Naive thymus-derived CD8-positive, alpha-beta T cell (primary cell): ENCODE measurements at regions not wholly inside any gene's neighbourhood (a gene's known extent, or its start where the extent isn't known, plus 50 kb on each side); places are given as distances from the start of the nearest gene placed in this dataset.

Experiments
- ATAC-seq, 2 donors: fragments of 150-1000 bp; cut with Tn5 transposase in 1 of 2; sonication (Bioruptor Pico), chemical (Tn5 transposase) in 1 of 2; 1 replicate in 1 of 2; 2 replicates in 1 of 2; pipeline ENCODE4 v1.10.0; 2021; ENCODE audit warnings: mild to moderate bottlenecking in 2 of 2, moderate library complexity in 2 of 2
- POLR2A ChIA-PET: fragments of 350-600 bp; sonication (Branson Sonifier 250); formaldehyde crosslinking; loops from one replicate; lab custom pipeline; 2021; ENCODE audit warnings: antibody characterized with exemption; lab: Charles Lee
- DNase-seq, 10 donors: peaks; one replicate each; pipeline versions ENCODE4 v3.0.0 to v3.0.0-alpha.2; 2020 to 2022
- H3K27ac Mint-ChIP-seq, 10 donors: one replicate each; pipeline ENCODE4 v1.8.0; 2020 to 2022; ENCODE audit warnings: mild to moderate bottlenecking in 10 of 10, mixed read lengths in 10 of 10, moderate library complexity in 4 of 10, inconsistent platforms in 1 of 10
- H3K27me3 Mint-ChIP-seq, 5 donors: one replicate each; pipeline ENCODE4 v1.8.0; 2021 to 2022; ENCODE audit warnings: mixed read lengths in 5 of 5
- H3K36me3 Mint-ChIP-seq, 3 donors: one replicate each; pipeline ENCODE4 v1.8.0; 2020 to 2022; ENCODE audit warnings: mixed read lengths in 3 of 3, mild to moderate bottlenecking in 2 of 3, inconsistent platforms in 1 of 3
- H3K4me1 Mint-ChIP-seq, 4 donors: one replicate each; pipeline ENCODE4 v1.8.0; 2021 to 2022; ENCODE audit warnings: mixed read lengths in 4 of 4
- H3K4me3 Mint-ChIP-seq, 10 donors: one replicate each; pipeline ENCODE4 v1.8.0; 2020 to 2022; ENCODE audit warnings: mild to moderate bottlenecking in 10 of 10, mixed read lengths in 10 of 10, moderate library complexity in 6 of 10, inconsistent platforms in 1 of 10
- H3K9me3 Mint-ChIP-seq, 9 donors: one replicate each; pipeline ENCODE4 v1.8.0; 2020 to 2022; ENCODE audit warnings: mixed read lengths in 9 of 9, mild to moderate bottlenecking in 3 of 9, inconsistent platforms in 1 of 9, moderate library complexity in 1 of 9

- ATAC-seq: no peak
- no peaks in the 10 kb centered on the region for H3K4me1 Mint-ChIP-seq
- peaks cover 0 to 3% (median 0%) of the 10 kb centered on the region in 9 donors for H3K9me3 Mint-ChIP-seq
- POLR2A ChIA-PET: no interaction called here
- no peak overlapping the region for H3K4me3 Mint-ChIP-seq
- no peak overlapping the region for H3K27ac Mint-ChIP-seq
- DNase-seq: no peak
- H3K36me3 Mint-ChIP-seq: no peaks in the 10 kb centered on the region
- H3K27me3 Mint-ChIP-seq: no peaks in the 10 kb centered on the region
Observed at GRCh38 chr3:24604215-24604614, 109.6 kb upstream of the THRB start.

GRCh38 chr3:24605511-24606028, 110.9 kb upstream of the THRB start:
- no peaks in the 10 kb centered on the region for H3K27me3 Mint-ChIP-seq
- H3K9me3 Mint-ChIP-seq: peaks cover 0 to 3% (median 0%) of the 10 kb centered on the region in 9 donors
- H3K27ac Mint-ChIP-seq: no peak overlapping the region
- no peaks in the 10 kb centered on the region for H3K36me3 Mint-ChIP-seq
- POLR2A ChIA-PET: no interaction called here
- no peaks in the 10 kb centered on the region for H3K4me1 Mint-ChIP-seq
- DNase-seq: no peak
- ATAC-seq: no peak
- H3K4me3 Mint-ChIP-seq: no peak overlapping the region

- Mint-ChIP-seq H3K9me3 (peaks cover 0 to 3% (median 0%) of the 10 kb centered on the region in 9 donors), H3K4me3 (no peak overlapping the region), H3K27me3 (peaks cover 0 to 1% (median 0%) of the 10 kb centered on the region in 5 donors), H3K36me3 (no peaks in the 10 kb centered on the region), H3K27ac (no peak overlapping the region), H3K4me1 (no peaks in the 10 kb centered on the region)
- no peak for DNase-seq
- POLR2A ChIA-PET: no interaction called here
- ATAC-seq: no peak
Observed at GRCh38 chr3:24607281-24607680, 112.6 kb upstream of the THRB start.

- no peak for ATAC-seq
- Mint-ChIP-seq H3K27me3 (peaks cover 0 to 1% (median 0%) of the 10 kb centered on the region in 5 donors), H3K27ac (no peak overlapping the region), H3K4me3 (no peak overlapping the region), H3K9me3 (peaks cover 0 to 3% (median 0%) of the 10 kb centered on the region in 9 donors), H3K4me1 (no peaks in the 10 kb centered on the region), H3K36me3 (no peaks in the 10 kb centered on the region)
- POLR2A ChIA-PET: no interaction called here
- DNase-seq: no peak
Observed at GRCh38 chr3:24608701-24609390, 114.2 kb upstream of the THRB start.

- no peaks in the 10 kb centered on the region for H3K4me1 Mint-ChIP-seq
- H3K4me3 Mint-ChIP-seq: no peak overlapping the region
- DNase-seq (no peak), ATAC-seq (no peak)
- POLR2A ChIA-PET: no interaction called here
- H3K36me3 Mint-ChIP-seq: no peaks in the 10 kb centered on the region
- peaks cover 0 to 2% (median 0%) of the 10 kb centered on the region in 9 donors for H3K9me3 Mint-ChIP-seq
- H3K27me3 Mint-ChIP-seq: peaks cover 0 to 3% (median 3%) of the 10 kb centered on the region in 5 donors
- H3K27ac Mint-ChIP-seq: no peak overlapping the region
Observed at GRCh38 chr3:24614359-24614758, 119.7 kb upstream of the THRB start.

GRCh38 chr3:24615177-24615576, 120.5 kb upstream of the THRB start:
- Mint-ChIP-seq H3K4me3 (no peak overlapping the region), H3K27me3 (peaks cover 0 to 3% (median 3%) of the 10 kb centered on the region in 5 donors), H3K4me1 (no peaks in the 10 kb centered on the region), H3K36me3 (no peaks in the 10 kb centered on the region), H3K9me3 (peaks cover 0 to 2% (median 0%) of the 10 kb centered on the region in 9 donors), H3K27ac (no peak overlapping the region)
- POLR2A ChIA-PET: no interaction called here
- no peak for ATAC-seq
- DNase-seq: no peak

- ATAC-seq (no peak), DNase-seq (no peak)
- H3K4me3 Mint-ChIP-seq: no peak overlapping the region
- peaks cover 0 to 2% (median 0%) of the 10 kb centered on the region in 9 donors for H3K9me3 Mint-ChIP-seq
- no peaks in the 10 kb centered on the region for H3K4me1 Mint-ChIP-seq
- H3K36me3 Mint-ChIP-seq: no peaks in the 10 kb centered on the region
- H3K27me3 Mint-ChIP-seq: peaks cover 0 to 3% (median 1%) of the 10 kb centered on the region in 5 donors
- POLR2A ChIA-PET: no interaction called here
- H3K27ac Mint-ChIP-seq: no peak overlapping the region
Observed at GRCh38 chr3:24616110-24616829, 121.6 kb upstream of the THRB start.

GRCh38 chr3:24622138-24622537, 127.5 kb upstream of the THRB start:
- H3K4me1 Mint-ChIP-seq: no peaks in the 10 kb centered on the region
- no peak overlapping the region for H3K27ac Mint-ChIP-seq
- DNase-seq (no peak), ATAC-seq (no peak)
- peaks cover 0 to 6% (median 0%) of the 10 kb centered on the region in 3 donors for H3K36me3 Mint-ChIP-seq
- no peak overlapping the region for H3K4me3 Mint-ChIP-seq
- H3K27me3 Mint-ChIP-seq: peaks cover 0 to 4% (median 0%) of the 10 kb centered on the region in 5 donors
- POLR2A ChIA-PET: no interaction called here
- H3K9me3 Mint-ChIP-seq: peaks cover 0 to 5% (median 0%) of the 10 kb centered on the region in 9 donors

- no peak for DNase-seq
- no peak for ATAC-seq
- Mint-ChIP-seq H3K27ac (no peak overlapping the region), H3K9me3 (peaks cover 0 to 5% (median 0%) of the 10 kb centered on the region in 9 donors), H3K27me3 (peaks cover 0 to 4% (median 0%) of the 10 kb centered on the region in 5 donors), H3K36me3 (peaks cover 0 to 6% (median 0%) of the 10 kb centered on the region in 3 donors), H3K4me3 (no peak overlapping the region), H3K4me1 (no peaks in the 10 kb centered on the region)
- POLR2A ChIA-PET: no interaction called here
Observed at GRCh38 chr3:24622696-24623225, 128.1 kb upstream of the THRB start.

GRCh38 chr3:24623657-24624056, 129.0 kb upstream of the THRB start:
- Mint-ChIP-seq H3K27me3 (peaks cover 0 to 4% (median 0%) of the 10 kb centered on the region in 5 donors), H3K4me1 (no peaks in the 10 kb centered on the region)
- POLR2A ChIA-PET: no interaction called here

GRCh38 chr3:24624938-24625681, 130.5 kb upstream of the THRB start:
- H3K27me3 Mint-ChIP-seq: peaks cover 0 to 4% (median 0%) of the 10 kb centered on the region in 5 donors
- no peak overlapping the region for H3K27ac Mint-ChIP-seq
- DNase-seq (no peak), ATAC-seq (no peak)
- H3K4me1 Mint-ChIP-seq: no peaks in the 10 kb centered on the region
- H3K9me3 Mint-ChIP-seq: peaks cover 0 to 7% (median 1%) of the 10 kb centered on the region in 9 donors
- no peak overlapping the region for H3K4me3 Mint-ChIP-seq
- peaks cover 0 to 6% (median 0%) of the 10 kb centered on the region in 3 donors for H3K36me3 Mint-ChIP-seq
- POLR2A ChIA-PET: no interaction called here

More at GRCh38 chr3:24623657-24624056, 129.0 kb upstream of the THRB start:
- Mint-ChIP-seq H3K36me3 (peaks cover 0 to 6% (median 0%) of the 10 kb centered on the region in 3 donors), H3K27ac (no peak overlapping the region), H3K9me3 (peaks cover 0 to 5% (median 0%) of the 10 kb centered on the region in 9 donors), H3K4me3 (no peak overlapping the region)
- ATAC-seq (no peak), DNase-seq (no peak)

- ATAC-seq: no peak
- no peak overlapping the region for H3K27ac Mint-ChIP-seq
- no peak for DNase-seq
- no peak overlapping the region for H3K4me3 Mint-ChIP-seq
- H3K27me3 Mint-ChIP-seq: peaks cover 0 to 4% (median 0%) of the 10 kb centered on the region in 5 donors
- POLR2A ChIA-PET: no interaction called here
- H3K4me1 Mint-ChIP-seq: no peaks in the 10 kb centered on the region
- H3K9me3 Mint-ChIP-seq: peaks cover 0 to 7% (median 2%) of the 10 kb centered on the region in 9 donors
- H3K36me3 Mint-ChIP-seq: peaks cover 0 to 6% (median 0%) of the 10 kb centered on the region in 3 donors
Observed at GRCh38 chr3:24628523-24629258, 134.0 kb upstream of the THRB start.
